Ovary (tissue), 3 donors: ENCODE measurements at regions not wholly inside any gene's neighbourhood (a gene's known extent, or its start where the extent isn't known, plus 50 kb on each side); places are given as distances from the start of the nearest gene placed in this dataset.

ENCODE experiments used
- CTCF ChIP-seq, 3 donors: fragments of 450-650 bp in 2 of 3; fragments of 200-600 bp in 1 of 3; IDR thresholded peaks; one replicate each; pipeline versions ENCODE4 v1.5.1 to v1.8.0; 2016 to 2022; ENCODE audit warnings: antibody characterized with exemption in 3 of 3, mild to moderate bottlenecking in 1 of 3
- EP300 ChIP-seq: sonication (generic); formaldehyde crosslinking; IDR thresholded peaks from one replicate; pipeline ENCODE4 v1.6.1; 2017; ENCODE audit warnings: antibody characterized with exemption
- donor health status: DM: no; HTN: no; CAD: no.

GRCh38 chr2:16821692-16822091 lies 156.1 kb upstream of the CYRIA start:
- no peak for TF ChIP-seq CTCF (IDR thresholded peaks at IDR 0.05)
- no peak for TF ChIP-seq EP300
